K562 (cell line): ENCODE measurements at regions not wholly inside any gene's neighbourhood (a gene's known extent, or its start where the extent isn't known, plus 50 kb on each side); places are given as distances from the start of the nearest gene placed in this dataset.
A peak's percentile ranks its signal among the peaks of the same experiment; 100 is the strongest.

Experiments used
- C11orf30 ChIP-seq: fragments of 450-650 bp; IDR thresholded peaks from 2 replicates; pipeline ENCODE4 v1.6.1; 2016; ENCODE audit warnings: low read depth, mild to moderate bottlenecking
- CEBPG ChIP-seq, 3 experiments: fragments of 200-800 bp in 1 of 3; sonication (Bioruptor generic) in 1 of 3; sonication (generic) in 1 of 3; formaldehyde crosslinking in 1 of 3; IDR thresholded peaks in 2 of 3; conservative IDR thresholded peaks in 1 of 3; 2 replicates each; pipeline versions ENCODE4 v1.6.1 to v1.8.0; 2016 to 2022; ENCODE audit warnings: missing compliant biosample characterization in 2 of 3, missing genetic modification characterization in 2 of 3, mild to moderate bottlenecking in 1 of 3, missing genetic modification reagents in 1 of 3
- DACH1 ChIP-seq: fragments of 450-650 bp; IDR thresholded peaks from 2 replicates; pipeline ENCODE4 v1.6.1; 2018; ENCODE audit not compliant: partially characterized antibody
- DMBX1 ChIP-seq: fragments of 250-450 bp; sonication (Bioruptor Pico); IDR thresholded peaks from 2 replicates; pipeline ENCODE4 v1.8.0; 2022; ENCODE audit warnings: inconsistent platforms, mild to moderate bottlenecking, moderate library complexity, borderline replicate concordance
- ELK3 ChIP-seq: fragments of 450-650 bp; formaldehyde crosslinking; IDR thresholded peaks from 2 replicates; pipeline ENCODE4 v1.4.0; 2020; ENCODE audit warnings: mild to moderate bottlenecking
- ERF ChIP-seq: fragments of 450-650 bp; formaldehyde crosslinking; IDR thresholded peaks from 2 replicates; pipeline ENCODE4 v1.4.0; 2020; ENCODE audit warnings: mild to moderate bottlenecking, mixed read lengths
- ID3 ChIP-seq, 2 experiments: fragments of 250-450 bp in 1 of 2; fragments of 450-650 bp in 1 of 2; sonication (Bioruptor Pico) in 1 of 2; IDR thresholded peaks; 2 replicates each; pipeline versions ENCODE4 v1.6.1 to v1.8.0; 2016 to 2021; ENCODE audit warnings: mild to moderate bottlenecking in 2 of 2, moderate library complexity in 2 of 2, missing compliant biosample characterization in 1 of 2, missing genetic modification characterization in 1 of 2
- NFIX ChIP-seq: fragments of 250-450 bp; sonication (Bioruptor Pico); IDR thresholded peaks from 2 replicates; pipeline ENCODE4 v1.4.0; 2020; ENCODE audit warnings: low read depth, mild to moderate bottlenecking, moderate library complexity
- NR0B1 ChIP-seq: fragments of 450-650 bp; IDR thresholded peaks from one replicate; pipeline ENCODE4 v1.6.1; 2018; ENCODE audit warnings: mild to moderate bottlenecking, moderate library complexity; ENCODE audit not compliant: partially characterized antibody
- NR1H2 ChIP-seq: sonication (generic); formaldehyde crosslinking; IDR thresholded peaks from 2 replicates; pipeline ENCODE4 v1.4.0; 2020; ENCODE audit warnings: mild to moderate bottlenecking, missing genetic modification reagents
- NR4A1 ChIP-seq, 2 experiments: fragments of 250-450 bp in 1 of 2; fragments of 450-650 bp in 1 of 2; sonication (Bioruptor Pico) in 1 of 2; IDR thresholded peaks; 2 replicates each; pipeline versions ENCODE4 v1.4.0 to v1.6.1; 2016 to 2020; ENCODE audit warnings: mild to moderate bottlenecking in 2 of 2, missing compliant biosample characterization in 1 of 2, missing genetic modification characterization in 1 of 2, moderate library complexity in 1 of 2
- PHTF2 ChIP-seq: fragments of 250-450 bp; sonication (Bioruptor Pico); IDR thresholded peaks from 2 replicates; pipeline ENCODE4 v1.5.0; 2021; ENCODE audit warnings: mild to moderate bottlenecking
- POU5F1 ChIP-seq: fragments of 150-350 bp; IDR thresholded peaks from 2 replicates; pipeline ENCODE4 v1.6.1; 2014; ENCODE audit warnings: borderline replicate concordance, low read length, low read depth, mild to moderate bottlenecking; ENCODE audit not compliant: partially characterized antibody
- PYGO2 ChIP-seq: fragments of 450-650 bp; IDR thresholded peaks from 2 replicates; pipeline ENCODE4 v1.6.1; 2016; ENCODE audit warnings: mild to moderate bottlenecking, missing genetic modification characterization, moderate library complexity, missing compliant biosample characterization
- RAD21 ChIP-seq, 2 experiments: fragments of 250-450 bp in 1 of 2; fragments of 450-650 bp in 1 of 2; sonication (Bioruptor Pico) in 1 of 2; formaldehyde crosslinking in 1 of 2; IDR thresholded peaks in 1 of 2; conservative IDR thresholded peaks in 1 of 2; 2 replicates each; pipeline versions ENCODE4 v1.4.0 to v1.8.0; 2020 to 2022; ENCODE audit warnings: mild to moderate bottlenecking in 2 of 2, moderate library complexity in 1 of 2
- RBM22 ChIP-seq: fragments of 200-400 bp; formaldehyde crosslinking; IDR thresholded peaks from 2 replicates; pipeline ENCODE4 v1.6.1; 2018; ENCODE audit warnings: low read length, low read depth; ENCODE audit not compliant: poor library complexity, severe bottlenecking
- ZBTB9 ChIP-seq: fragments of 450-650 bp; formaldehyde crosslinking; IDR thresholded peaks from 2 replicates; pipeline ENCODE4 v1.4.0; 2020; ENCODE audit warnings: mild to moderate bottlenecking, moderate library complexity
- ZNF197 ChIP-seq: fragments of 200-800 bp; sonication (Bioruptor generic); IDR thresholded peaks from 2 replicates; pipeline ENCODE4 v1.6.1; 2016; ENCODE audit warnings: low read depth, missing genetic modification characterization, missing compliant biosample characterization
- ZNF282 ChIP-seq: sonication (generic); formaldehyde crosslinking; IDR thresholded peaks from 2 replicates; pipeline ENCODE4 v1.8.1; 2023; ENCODE audit warnings: missing genetic modification reagents
- ZNF311 ChIP-seq: fragments of 250-450 bp; sonication (Bioruptor Pico); IDR thresholded peaks from 2 replicates; pipeline ENCODE4 v1.4.0; 2020; ENCODE audit warnings: mild to moderate bottlenecking, moderate library complexity
- ZNF583 ChIP-seq: fragments of 250-450 bp; sonication (Bioruptor Pico); IDR thresholded peaks from 2 replicates; pipeline ENCODE4 v1.4.0; 2020
- ZNF766 ChIP-seq: fragments of 200-800 bp; sonication (Bioruptor generic); conservative IDR thresholded peaks from 2 replicates; pipeline ENCODE4 v1.6.1; 2016; ENCODE audit warnings: missing genetic modification characterization, missing compliant biosample characterization

GRCh38 chr6:146878168-146878951 lies 279.6 kb downstream of the ADGB start (continued):
- peak; percentile 67 for TF ChIP-seq DMBX1 (CRISPR knock-in tag)
- TF ChIP-seq RBM22 = no peak
- no peak for TF ChIP-seq NR4A1 (CRISPR knock-in tag; IDR thresholded peaks at IDR 0.05)
- TF ChIP-seq NR4A1 (tag; IDR thresholded peaks at IDR 0.05) = peak; percentile 58
- TF ChIP-seq ZNF197 (CRISPR knock-in tag) = 0 out of 2 replicates have a peak, but pooled peaks have one; percentile 40
- 0 out of 2 replicates have a peak, but pooled peaks have one; percentile 12 for TF ChIP-seq PHTF2
- TF ChIP-seq NR1H2 (CRISPR knock-in tag) = no peak
- no peak for TF ChIP-seq ID3 (CRISPR knock-in tag; IDR thresholded peaks at IDR 0.05)
- 0 out of 2 replicates have a peak, but pooled peaks have one; percentile 55 for TF ChIP-seq ID3 (tag; IDR thresholded peaks at IDR 0.05)
- TF ChIP-seq ERF (CRISPR knock-in tag) = peak; percentile 74; the same call in 1 of the 2 replicates
- TF ChIP-seq DACH1 = peak; percentile 9
- peak in 1 of 2 experiments; percentile 10; a peak in 1 of 4 replicates for TF ChIP-seq RAD21 (CRISPR knock-in tag; conservative IDR thresholded peaks at IDR 0.05 in 1 of 2, IDR thresholded peaks at IDR 0.05 in 1 of 2)
- TF ChIP-seq ZNF282 (CRISPR knock-in tag) = no peak
- TF ChIP-seq PYGO2 (tag) = no peak
- no peak for TF ChIP-seq C11orf30
- TF ChIP-seq ZNF766 (CRISPR knock-in tag) = 0 out of 2 replicates have a peak, but pooled peaks have one; percentile 52
- no peak for TF ChIP-seq ELK3 (CRISPR knock-in tag)
- peak; percentile 58; the same call in 1 of the 2 replicates for TF ChIP-seq ZNF311 (CRISPR knock-in tag)
- 0 out of 2 replicates have a peak, but pooled peaks have one; percentile 40 for TF ChIP-seq ZNF583 (CRISPR knock-in tag)
- TF ChIP-seq ZBTB9 (CRISPR knock-in tag) = 0 out of 2 replicates have a peak, but pooled peaks have one; percentile 62
- TF ChIP-seq NFIX (CRISPR knock-in tag) = no peak
- no peak for TF ChIP-seq POU5F1
- TF ChIP-seq CEBPG (CRISPR knock-in tag; IDR thresholded peaks at IDR 0.05) = no peak
- TF ChIP-seq CEBPG (tag; conservative IDR thresholded peaks at IDR 0.05 in 1 of 2, IDR thresholded peaks at IDR 0.05 in 1 of 2) = 0 out of 4 replicates have a peak, but pooled peaks of 1 of the 2 experiments have one; percentile 6
- no peak for TF ChIP-seq NR0B1
